Activated B cell treated with CpG ODN at 0.5 μM for 24 hours (primary cell): ENCODE measurements at regions not wholly inside any gene's neighbourhood (a gene's known extent, or its start where the extent isn't known, plus 50 kb on each side); places are given as distances from the start of the nearest gene placed in this dataset.

ENCODE experiments used
- ATAC-seq: fragments of 200-7000 bp; cut with Tn5 transposase; one replicate; pipeline ENCODE4 v1.10.0; 2021; ENCODE audit warnings: low read depth, mild to moderate bottlenecking, moderate library complexity
- CTCF ChIA-PET: fragments of 350-600 bp; sonication (Branson Sonifier 250); formaldehyde crosslinking; loops from one replicate; lab custom pipeline; 2021; ENCODE audit warnings: antibody characterized with exemption; lab: Charles Lee
- POLR2A ChIA-PET: fragments of 350-600 bp; sonication (Branson Sonifier 250); formaldehyde crosslinking; loops from one replicate; lab custom pipeline; 2021; ENCODE audit warnings: antibody characterized with exemption; lab: Charles Lee
- DNase-seq: peaks from one replicate; pipeline ENCODE4 v3.0.0; 2022
- H3K27ac Mint-ChIP-seq: one replicate; pipeline ENCODE4 v1.8.0; 2020; ENCODE audit warnings: mixed read lengths
- H3K27me3 Mint-ChIP-seq: one replicate; pipeline ENCODE4 v1.8.0; 2021; ENCODE audit warnings: mixed read lengths
- H3K36me3 Mint-ChIP-seq: one replicate; pipeline ENCODE4 v1.8.0; 2021; ENCODE audit warnings: low read depth, mixed read lengths
- H3K4me1 Mint-ChIP-seq: one replicate; pipeline ENCODE4 v1.8.0; 2021; ENCODE audit warnings: mixed read lengths
- H3K4me3 Mint-ChIP-seq: one replicate; pipeline ENCODE4 v1.8.0; 2020; ENCODE audit warnings: mild to moderate bottlenecking, mixed read lengths
- H3K9me3 Mint-ChIP-seq: one replicate; pipeline ENCODE4 v1.8.0; 2020; ENCODE audit warnings: mixed read lengths
- intact Hi-C: fragments of 100-400 bp; cut with micrococcal nuclease; formaldehyde crosslinking; loops from one replicate; pipeline ENCODE4 v1.15.1; 2024
- TF ChIP-seq, protein P1 (sequence below): fragments of 200-600 bp; IDR thresholded peaks from one replicate; pipeline ENCODE4 v1.8.0; 2022; ENCODE audit warnings: antibody characterized with exemption, mild to moderate bottlenecking

GRCh38 chr21:34011660-34012059 lies 61.7 kb upstream of the MRPS6 start:
- TF ChIP-seq, protein P1, sequence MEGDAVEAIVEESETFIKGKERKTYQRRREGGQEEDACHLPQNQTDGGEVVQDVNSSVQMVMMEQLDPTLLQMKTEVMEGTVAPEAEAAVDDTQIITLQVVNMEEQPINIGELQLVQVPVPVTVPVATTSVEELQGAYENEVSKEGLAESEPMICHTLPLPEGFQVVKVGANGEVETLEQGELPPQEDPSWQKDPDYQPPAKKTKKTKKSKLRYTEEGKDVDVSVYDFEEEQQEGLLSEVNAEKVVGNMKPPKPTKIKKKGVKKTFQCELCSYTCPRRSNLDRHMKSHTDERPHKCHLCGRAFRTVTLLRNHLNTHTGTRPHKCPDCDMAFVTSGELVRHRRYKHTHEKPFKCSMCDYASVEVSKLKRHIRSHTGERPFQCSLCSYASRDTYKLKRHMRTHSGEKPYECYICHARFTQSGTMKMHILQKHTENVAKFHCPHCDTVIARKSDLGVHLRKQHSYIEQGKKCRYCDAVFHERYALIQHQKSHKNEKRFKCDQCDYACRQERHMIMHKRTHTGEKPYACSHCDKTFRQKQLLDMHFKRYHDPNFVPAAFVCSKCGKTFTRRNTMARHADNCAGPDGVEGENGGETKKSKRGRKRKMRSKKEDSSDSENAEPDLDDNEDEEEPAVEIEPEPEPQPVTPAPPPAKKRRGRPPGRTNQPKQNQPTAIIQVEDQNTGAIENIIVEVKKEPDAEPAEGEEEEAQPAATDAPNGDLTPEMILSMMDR, result no peak
- peaks cover 4% of the 10 kb centered on the region for H3K36me3 Mint-ChIP-seq
- CTCF ChIA-PET, result no interaction called here
- H3K27me3 Mint-ChIP-seq, result no peaks in the 10 kb centered on the region
- peaks cover 21% of the 10 kb centered on the region for H3K9me3 Mint-ChIP-seq
- H3K27ac Mint-ChIP-seq, result no peak overlapping the region
- POLR2A ChIA-PET, result no interaction called here
- H3K4me1 Mint-ChIP-seq, result no peaks in the 10 kb centered on the region
- DNase-seq (no peak), ATAC-seq (no peak)
- no peak overlapping the region for H3K4me3 Mint-ChIP-seq
- intact Hi-C loops, result no loop called here

DNA sequence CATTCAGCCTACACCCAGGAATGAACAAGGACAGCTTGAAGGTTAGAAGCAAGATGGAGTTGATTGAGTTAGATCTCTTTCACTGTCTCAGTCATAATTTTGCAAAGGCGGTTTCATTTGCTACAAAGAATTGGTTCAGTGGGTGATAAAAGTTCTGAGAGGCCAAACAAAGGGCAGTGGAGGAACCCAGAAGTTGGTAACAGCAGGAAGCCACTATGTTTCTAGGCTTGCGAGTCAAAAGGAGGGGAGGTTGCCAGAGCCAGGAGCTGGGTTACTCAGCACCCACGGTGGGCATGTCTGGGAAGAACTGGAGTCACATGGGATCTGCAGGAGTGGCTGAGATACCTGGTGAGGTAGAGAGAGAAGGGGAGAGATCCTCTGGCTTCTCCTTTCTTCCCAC lies 64.2 kb upstream of the MRPS6 start:
- no peaks in the 10 kb centered on the region for H3K27me3 Mint-ChIP-seq
- no peak for DNase-seq
- CTCF ChIA-PET, result no interaction called here

GRCh38 chr21:34008618-34009017 lies 64.8 kb upstream of the MRPS6 start:
- H3K9me3 Mint-ChIP-seq, result peaks cover 20% of the 10 kb centered on the region
- no peak overlapping the region for H3K27ac Mint-ChIP-seq
- H3K4me3 Mint-ChIP-seq, result no peak overlapping the region
- intact Hi-C loops, result no loop called here
- ChIA-PET POLR2A (interaction anchor here (1.5 kb wide), 1 partner anchor 9 kb away, joined by 4 read pairs; no protein-coding TSS in a partner anchor), CTCF (no interaction called here)
- no peaks in the 10 kb centered on the region for H3K27me3 Mint-ChIP-seq
- ATAC-seq, result no peak
- no peaks in the 10 kb centered on the region for H3K4me1 Mint-ChIP-seq
- TF ChIP-seq, protein P1, result no peak
- DNase-seq, result no peak
- H3K36me3 Mint-ChIP-seq, result peaks cover 4% of the 10 kb centered on the region

More for the DNA sequence above, 64.2 kb upstream of the MRPS6 start:
- POLR2A ChIA-PET, result interaction anchor here (1.5 kb wide), 1 partner anchor 9 kb away, joined by 4 read pairs; no protein-coding TSS in a partner anchor
- Mint-ChIP-seq H3K4me1 (no peaks in the 10 kb centered on the region), H3K9me3 (peaks cover 17% of the 10 kb centered on the region), H3K4me3 (no peak overlapping the region), H3K36me3 (peaks cover 4% of the 10 kb centered on the region), H3K27ac (no peak overlapping the region)
- no peak for ATAC-seq
- TF ChIP-seq, protein P1, result no peak
- intact Hi-C loops, result no loop called here

DNA sequence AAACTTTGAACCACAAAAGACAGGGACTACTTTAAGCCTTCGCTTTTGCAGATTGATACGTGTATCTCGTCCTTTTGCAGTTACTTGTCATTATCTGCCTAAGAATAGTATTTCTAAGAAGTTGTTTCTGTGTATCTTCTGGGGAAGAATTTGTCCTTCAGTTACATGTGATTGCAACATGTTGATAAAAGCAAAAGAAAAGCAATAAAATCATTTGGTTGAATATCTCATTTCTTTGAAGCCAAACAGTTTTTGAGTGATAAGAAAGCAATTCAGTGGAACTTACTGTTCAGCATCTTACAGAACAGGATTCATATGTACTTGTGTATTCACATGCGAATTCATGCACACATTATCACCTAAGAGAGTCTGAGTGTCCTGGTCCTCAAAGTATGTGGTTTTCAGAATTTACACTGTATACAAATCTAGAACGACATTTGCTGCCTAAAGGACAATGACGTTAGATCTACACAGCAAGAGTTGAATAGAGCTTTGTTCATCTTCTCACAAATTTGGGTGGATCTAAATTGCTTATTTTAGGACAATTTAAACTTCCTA lies 66.7 kb upstream of the MRPS6 start:
- peaks cover 3% of the 10 kb centered on the region for H3K36me3 Mint-ChIP-seq
- no peak for DNase-seq
- no peaks in the 10 kb centered on the region for H3K27me3 Mint-ChIP-seq
- no peak overlapping the region for H3K4me3 Mint-ChIP-seq
- ChIA-PET CTCF (no interaction called here), POLR2A (no interaction called here)
- TF ChIP-seq, protein P1, result no peak
- peaks cover 6% of the 10 kb centered on the region for H3K9me3 Mint-ChIP-seq
- H3K4me1 Mint-ChIP-seq, result no peaks in the 10 kb centered on the region
- ATAC-seq, result no peak
- intact Hi-C loops, result no loop called here
- no peak overlapping the region for H3K27ac Mint-ChIP-seq

GRCh38 chr21:34004974-34005373 lies 68.4 kb upstream of the MRPS6 start:
- DNase-seq, result no peak
- intact Hi-C loops, result no loop called here
- TF ChIP-seq, protein P1, result no peak
- ATAC-seq, result no peak
- ChIA-PET CTCF (no interaction called here), POLR2A (no interaction called here)
- peaks cover 2% of the 10 kb centered on the region for H3K9me3 Mint-ChIP-seq
- no peaks in the 10 kb centered on the region for H3K36me3 Mint-ChIP-seq
- H3K4me3 Mint-ChIP-seq, result no peak overlapping the region
- no peaks in the 10 kb centered on the region for H3K4me1 Mint-ChIP-seq
- no peak overlapping the region for H3K27ac Mint-ChIP-seq
- no peaks in the 10 kb centered on the region for H3K27me3 Mint-ChIP-seq
